ENCODE measurements at regions not wholly inside any gene's neighbourhood (a gene's known extent, or its start where the extent isn't known, plus 50 kb on each side); places are given as distances from the start of the nearest gene placed in this dataset.

DNA sequence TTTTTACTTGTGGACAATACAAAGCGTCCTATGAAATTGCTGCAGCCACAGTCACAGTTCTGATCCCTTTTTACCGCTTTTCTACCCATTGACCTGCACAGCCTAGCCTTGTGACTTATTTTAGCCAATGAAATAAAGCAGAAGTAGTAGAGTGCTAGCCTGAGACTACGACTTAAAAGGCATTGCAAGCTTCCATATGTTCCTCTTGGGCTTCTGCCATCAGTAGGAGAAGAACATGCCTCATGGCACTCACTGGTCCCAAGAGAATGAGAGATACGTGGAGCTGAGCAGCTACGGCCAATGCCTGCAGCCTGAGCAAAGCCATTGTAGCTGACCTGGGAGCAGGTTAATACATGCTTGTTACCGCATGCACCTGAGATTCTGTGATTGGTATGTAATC is 416.6 kb upstream of the CLINT1 start:
- Histone ChIP-seq H3K27me3 (ENCODE audit: control insufficient read depth, extremely low read depth, insufficient read depth, low read length) (no peaks in the 10 kb centered on the region), H3K4me2 (ENCODE audit: control insufficient read depth, extremely low read depth, insufficient read depth, low read depth, low read length) (no peak overlapping the region), H3K36me3 (ENCODE audit: control insufficient read depth in 2 of 2, extremely low read depth in 1 of 2, insufficient read depth in 2 of 2, low read length in 2 of 2) (no peaks in the 10 kb centered on the region), H4K20me1 (ENCODE audit: control insufficient read depth, extremely low read depth, insufficient read depth, low read length) (no peaks in the 10 kb centered on the region), H3K9me3 (ENCODE audit: control insufficient read depth, low read depth, low read length) (no peaks in the 10 kb centered on the region), H3K9me1 (ENCODE audit: control insufficient read depth, extremely low read depth, insufficient read depth, low read length) (no peaks in the 10 kb centered on the region), H3K4me3 (ENCODE audit: control insufficient read depth in 2 of 3, extremely low read depth in 1 of 3, insufficient read depth in 2 of 3, low read depth in 1 of 3, low read length in 3 of 3) (no peak overlapping the region), H3K9ac (ENCODE audit: control insufficient read depth, extremely low read depth, insufficient read depth, low read length) (no peak overlapping the region), H3K4me1 (ENCODE audit: control insufficient read depth, extremely low read depth, insufficient read depth, low read length) (no peaks in the 10 kb centered on the region), H3K79me2 (ENCODE audit: control insufficient read depth, insufficient read depth, low read length) (no peaks in the 10 kb centered on the region), H2AFZ (ENCODE audit: control insufficient read depth, low read length) (no peak overlapping the region), H3K27ac (ENCODE audit: control insufficient read depth, insufficient read depth, low read length) (no peak overlapping the region)
- no peak for TF ChIP-seq EZH2 (IDR thresholded peaks at IDR 0.05; ENCODE audit: low read length)
- TF ChIP-seq, protein P1, sequence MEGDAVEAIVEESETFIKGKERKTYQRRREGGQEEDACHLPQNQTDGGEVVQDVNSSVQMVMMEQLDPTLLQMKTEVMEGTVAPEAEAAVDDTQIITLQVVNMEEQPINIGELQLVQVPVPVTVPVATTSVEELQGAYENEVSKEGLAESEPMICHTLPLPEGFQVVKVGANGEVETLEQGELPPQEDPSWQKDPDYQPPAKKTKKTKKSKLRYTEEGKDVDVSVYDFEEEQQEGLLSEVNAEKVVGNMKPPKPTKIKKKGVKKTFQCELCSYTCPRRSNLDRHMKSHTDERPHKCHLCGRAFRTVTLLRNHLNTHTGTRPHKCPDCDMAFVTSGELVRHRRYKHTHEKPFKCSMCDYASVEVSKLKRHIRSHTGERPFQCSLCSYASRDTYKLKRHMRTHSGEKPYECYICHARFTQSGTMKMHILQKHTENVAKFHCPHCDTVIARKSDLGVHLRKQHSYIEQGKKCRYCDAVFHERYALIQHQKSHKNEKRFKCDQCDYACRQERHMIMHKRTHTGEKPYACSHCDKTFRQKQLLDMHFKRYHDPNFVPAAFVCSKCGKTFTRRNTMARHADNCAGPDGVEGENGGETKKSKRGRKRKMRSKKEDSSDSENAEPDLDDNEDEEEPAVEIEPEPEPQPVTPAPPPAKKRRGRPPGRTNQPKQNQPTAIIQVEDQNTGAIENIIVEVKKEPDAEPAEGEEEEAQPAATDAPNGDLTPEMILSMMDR (optimal IDR thresholded peaks at IDR 0.05 in 1 of 3, IDR thresholded peaks at IDR 0.05 in 1 of 3, conservative IDR thresholded peaks at IDR 0.05 in 1 of 3; ENCODE audit: extremely low read depth in 1 of 3, insufficient read depth in 2 of 3, low read length in 3 of 3), result no peak
- DNase-seq (ENCODE audit: low read depth, low spot score) (no peak), FAIRE-seq (no peak)
- dilution Hi-C loops (cut with MboI; ENCODE audit: extremely low pct_ligation_motif_present, low sequenced_read_pairs), result no loop called here

DNA sequence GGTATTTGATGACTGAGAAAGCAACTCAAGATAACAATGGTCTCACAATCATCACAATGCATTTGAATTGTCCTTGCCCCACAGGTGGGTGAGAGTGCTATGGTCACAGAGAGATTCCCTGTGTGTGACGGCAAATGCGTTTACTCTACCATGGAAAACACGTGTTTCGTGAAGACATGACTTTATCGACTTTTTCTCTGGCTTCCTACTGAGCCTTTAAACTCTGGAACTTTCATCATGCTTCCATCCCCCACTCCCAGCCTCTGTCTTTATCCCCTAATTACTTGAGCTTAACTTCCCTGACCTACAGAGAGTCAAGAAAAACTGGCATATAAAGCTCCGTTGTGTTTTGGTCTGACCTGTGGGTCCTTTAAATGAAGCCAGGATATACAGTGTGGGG is 414.1 kb upstream of the CLINT1 start:
- no peaks in the 10 kb centered on the region for H3K9me1 ChIP-seq (ENCODE audit: control insufficient read depth, extremely low read depth, insufficient read depth, low read length)
- no peaks in the 10 kb centered on the region for H3K9me3 ChIP-seq (ENCODE audit: control insufficient read depth, low read depth, low read length)
- H3K4me3 ChIP-seq (ENCODE audit: control insufficient read depth in 2 of 3, extremely low read depth in 1 of 3, insufficient read depth in 2 of 3, low read depth in 1 of 3, low read length in 3 of 3), result no peak overlapping the region
- H3K36me3 ChIP-seq (ENCODE audit: control insufficient read depth in 2 of 2, extremely low read depth in 1 of 2, insufficient read depth in 2 of 2, low read length in 2 of 2), result no peaks in the 10 kb centered on the region
- no peaks in the 10 kb centered on the region for H3K79me2 ChIP-seq (ENCODE audit: control insufficient read depth, insufficient read depth, low read length)
- no peaks in the 10 kb centered on the region for H3K4me1 ChIP-seq (ENCODE audit: control insufficient read depth, extremely low read depth, insufficient read depth, low read length)
- no peaks in the 10 kb centered on the region for H3K27me3 ChIP-seq (ENCODE audit: control insufficient read depth, extremely low read depth, insufficient read depth, low read length)
- TF ChIP-seq EZH2 (IDR thresholded peaks at IDR 0.05; ENCODE audit: low read length), result no peak
- no peak overlapping the region for H3K27ac ChIP-seq (ENCODE audit: control insufficient read depth, insufficient read depth, low read length)
- no peak for DNase-seq (ENCODE audit: low read depth, low spot score)
- no peak overlapping the region for H3K4me2 ChIP-seq (ENCODE audit: control insufficient read depth, extremely low read depth, insufficient read depth, low read depth, low read length)
- dilution Hi-C loops (cut with MboI; ENCODE audit: extremely low pct_ligation_motif_present, low sequenced_read_pairs), result no loop called here
- no peaks in the 10 kb centered on the region for H4K20me1 ChIP-seq (ENCODE audit: control insufficient read depth, extremely low read depth, insufficient read depth, low read length)
- H3K9ac ChIP-seq (ENCODE audit: control insufficient read depth, extremely low read depth, insufficient read depth, low read length), result no peak overlapping the region
- no peak for FAIRE-seq
- H2AFZ ChIP-seq (ENCODE audit: control insufficient read depth, low read length), result no peak overlapping the region

DNA sequence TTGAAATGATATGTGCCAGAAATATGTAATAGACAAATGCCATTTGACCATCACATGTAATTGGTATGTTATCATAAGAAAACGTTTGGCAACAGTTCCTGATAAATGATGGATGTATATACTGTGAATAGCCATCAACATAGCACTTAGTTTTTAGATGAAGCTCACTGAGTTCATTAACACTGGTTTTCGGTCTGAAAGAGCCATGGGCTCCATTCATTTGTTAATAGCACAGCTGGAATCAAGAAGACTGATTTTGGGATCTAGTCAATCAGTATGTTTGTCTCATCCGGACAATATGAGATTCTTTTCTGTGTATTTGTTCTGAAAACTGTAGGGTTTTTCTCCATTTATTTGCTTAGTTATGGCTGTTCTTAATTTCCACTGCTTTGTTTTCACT is 413.5 kb upstream of the CLINT1 start:
- Histone ChIP-seq H3K27me3 (ENCODE audit: control insufficient read depth, extremely low read depth, insufficient read depth, low read length) (no peaks in the 10 kb centered on the region), H3K9ac (ENCODE audit: control insufficient read depth, extremely low read depth, insufficient read depth, low read length) (no peak overlapping the region), H3K27ac (ENCODE audit: control insufficient read depth, insufficient read depth, low read length) (no peak overlapping the region), H4K20me1 (ENCODE audit: control insufficient read depth, extremely low read depth, insufficient read depth, low read length) (no peaks in the 10 kb centered on the region), H3K79me2 (ENCODE audit: control insufficient read depth, insufficient read depth, low read length) (no peaks in the 10 kb centered on the region), H3K9me1 (ENCODE audit: control insufficient read depth, extremely low read depth, insufficient read depth, low read length) (no peaks in the 10 kb centered on the region), H2AFZ (ENCODE audit: control insufficient read depth, low read length) (no peak overlapping the region), H3K9me3 (ENCODE audit: control insufficient read depth, low read depth, low read length) (no peaks in the 10 kb centered on the region), H3K4me2 (ENCODE audit: control insufficient read depth, extremely low read depth, insufficient read depth, low read depth, low read length) (no peak overlapping the region), H3K4me1 (ENCODE audit: control insufficient read depth, extremely low read depth, insufficient read depth, low read length) (no peaks in the 10 kb centered on the region), H3K36me3 (ENCODE audit: control insufficient read depth in 2 of 2, extremely low read depth in 1 of 2, insufficient read depth in 2 of 2, low read length in 2 of 2) (no peaks in the 10 kb centered on the region), H3K4me3 (ENCODE audit: control insufficient read depth in 2 of 3, extremely low read depth in 1 of 3, insufficient read depth in 2 of 3, low read depth in 1 of 3, low read length in 3 of 3) (no peak overlapping the region)
- FAIRE-seq (no peak), DNase-seq (ENCODE audit: low read depth, low spot score) (no peak)
- TF ChIP-seq, protein P1 (optimal IDR thresholded peaks at IDR 0.05 in 1 of 3, IDR thresholded peaks at IDR 0.05 in 1 of 3, conservative IDR thresholded peaks at IDR 0.05 in 1 of 3; ENCODE audit: extremely low read depth in 1 of 3, insufficient read depth in 2 of 3, low read length in 3 of 3), result no peak
- dilution Hi-C loops (cut with MboI; ENCODE audit: extremely low pct_ligation_motif_present, low sequenced_read_pairs), result no loop called here

Data from keratinocyte (primary cell).